Spleen (tissue), 11 donors: ENCODE measurements at regions not wholly inside any gene's neighbourhood (a gene's known extent, or its start where the extent isn't known, plus 50 kb on each side); places are given as distances from the start of the nearest gene placed in this dataset.

ENCODE experiments used
- DNase-seq: peaks from one replicate; pipeline ENCODE4 v3.0.0-alpha.2; 2020
- H3K27ac ChIP-seq, 8 donors: fragments of 200-600 bp; sonication (generic) in 7 of 8; 1 replicate in 4 of 8; 2 replicates in 4 of 8; pipeline versions ENCODE4 v1.5.0 to v1.8.0; 2016 to 2021; ENCODE audit warnings: inconsistent platforms in 4 of 8, mild to moderate bottlenecking in 4 of 8, moderate library complexity in 1 of 8
- H3K27me3 ChIP-seq, 7 donors: fragments of 200-600 bp; sonication (generic) in 6 of 7; replicated peaks in 1 of 7; 1 replicate in 4 of 7; 2 replicates in 3 of 7; pipeline versions ENCODE4 v1.5.0 to v1.8.0; 2016 to 2021; ENCODE audit warnings: inconsistent platforms in 3 of 7, mild to moderate bottlenecking in 1 of 7
- H3K36me3 ChIP-seq, 6 donors: fragments of 200-600 bp; sonication (generic) in 5 of 6; 1 replicate in 4 of 6; 2 replicates in 2 of 6; pipeline versions ENCODE4 v1.5.0 to v1.8.0; 2016 to 2021; ENCODE audit warnings: inconsistent platforms in 2 of 6
- H3K4me1 ChIP-seq, 6 donors: fragments of 200-600 bp; sonication (generic) in 5 of 6; 1 replicate in 3 of 6; 2 replicates in 3 of 6; pipeline versions ENCODE4 v1.5.0 to v1.8.0; 2016 to 2021; ENCODE audit warnings: inconsistent platforms in 3 of 6
- H3K4me3 ChIP-seq, 8 donors: fragments of 200-600 bp; sonication (generic) in 7 of 8; 1 replicate in 4 of 8; 2 replicates in 4 of 8; pipeline versions ENCODE4 v1.5.0 to v1.8.0; 2016 to 2021; ENCODE audit warnings: inconsistent platforms in 4 of 8, mild to moderate bottlenecking in 4 of 8, moderate library complexity in 2 of 8
- H3K9me3 ChIP-seq, 8 donors: fragments of 200-600 bp; sonication (generic) in 7 of 8; 1 replicate in 4 of 8; 2 replicates in 4 of 8; pipeline versions ENCODE4 v1.5.0 to v1.8.0; 2016 to 2021; ENCODE audit warnings: inconsistent platforms in 4 of 8
- CTCF ChIP-seq, 11 experiments: fragments of 200-600 bp in 7 of 11; fragments of 450-650 bp in 4 of 11; sonication (generic) in 4 of 11; IDR thresholded peaks in 8 of 11; conservative IDR thresholded peaks in 3 of 11; 1 replicate in 7 of 11; 2 replicates in 4 of 11; pipeline versions ENCODE4 v1.4.0 to v1.8.0; 2016 to 2021; ENCODE audit warnings: antibody characterized with exemption in 11 of 11, inconsistent platforms in 4 of 11, mild to moderate bottlenecking in 1 of 11
- POLR2A ChIP-seq, 3 donors: fragments of 450-650 bp; IDR thresholded peaks; one replicate each; pipeline ENCODE4 v1.5.1; 2017; ENCODE audit warnings: antibody characterized with exemption in 3 of 3, mild to moderate bottlenecking in 1 of 3
- POLR2AphosphoS5 ChIP-seq, 3 donors: sonication (generic); formaldehyde crosslinking; IDR thresholded peaks; one replicate each; pipeline ENCODE4 v1.5.1; 2017; ENCODE audit warnings: antibody characterized with exemption in 3 of 3
- WGBS, 5 donors: extraction: QIAGEN DNeasy Blood & Tissue Kit in 3 of 5; methylation state at CpG; one replicate each; pipeline versions ENCODE4 v1.1.5 to v1.1.7; 2013 to 2018; 5-methylcytosine and 5-hydroxymethylcytosine counted together
- intact Hi-C: fragments of 100-400 bp; cut with DNase I; formaldehyde crosslinking; loops from one replicate; pipeline ENCODE4 v1.15.0; 2023; ENCODE audit warnings: low total_unique reads
- donor health status: healthy with polysubstance abuse.
- donor health status: DM: no; HTN: no; CAD: no; lungs with moderate emphysema.
- donor health status: DM: no; HTN: no; CAD: no.
- donor health status: Bipolar disorder and iron deficiency.
- donor health status: healthy.
- donor health status: DM: no; HTN: no; CAD: no.
- donor health status: DM: yes; HTN: yes; CAD: no.

- Histone ChIP-seq H3K36me3 (no peaks in the 10 kb centered on the region), H3K27me3 (no peaks in the 10 kb centered on the region), H3K9me3 (no peaks in the 10 kb centered on the region), H3K4me3 (no peak overlapping the region), H3K27ac (no peak overlapping the region), H3K4me1 (no peaks in the 10 kb centered on the region)
- 34 to 66% (median 44%) methylated on average over 1 of the region's 1 CpG for WGBS, 5 donors
- intact Hi-C loops = no loop called here
- DNase-seq = no peak
- TF ChIP-seq POLR2AphosphoS5 (IDR thresholded peaks at IDR 0.05) (no peak), POLR2A (IDR thresholded peaks at IDR 0.05) (no peak), CTCF (IDR thresholded peaks at IDR 0.05 in 8 of 11, conservative IDR thresholded peaks at IDR 0.05 in 3 of 11) (no peak)
These were observed 278.6 kb upstream of the C9orf72 start for GRCh38 chr9:27851858-27852257.

GRCh38 chr9:27853529-27853928, 280.2 kb upstream of the C9orf72 start:
- Histone ChIP-seq H3K9me3 (no peaks in the 10 kb centered on the region), H3K4me1 (no peaks in the 10 kb centered on the region), H3K4me3 (no peak overlapping the region), H3K27ac (no peak overlapping the region), H3K36me3 (no peaks in the 10 kb centered on the region), H3K27me3 (no peaks in the 10 kb centered on the region)
- WGBS, 5 donors = 81 to 92% (median 82%) methylated on average over 6 of the region's 6 CpGs
- DNase-seq = no peak
- intact Hi-C loops = no loop called here
- TF ChIP-seq CTCF (IDR thresholded peaks at IDR 0.05 in 8 of 11, conservative IDR thresholded peaks at IDR 0.05 in 3 of 11) (no peak), POLR2A (IDR thresholded peaks at IDR 0.05) (no peak), POLR2AphosphoS5 (IDR thresholded peaks at IDR 0.05) (no peak)

- no peaks in the 10 kb centered on the region for H3K4me1 ChIP-seq
- intact Hi-C loops = no loop called here
- TF ChIP-seq POLR2A (IDR thresholded peaks at IDR 0.05) (no peak), POLR2AphosphoS5 (IDR thresholded peaks at IDR 0.05) (no peak), CTCF (IDR thresholded peaks at IDR 0.05 in 8 of 11, conservative IDR thresholded peaks at IDR 0.05 in 3 of 11) (no peak)
- H3K27me3 ChIP-seq = no peaks in the 10 kb centered on the region
- no peak for DNase-seq
- no peaks in the 10 kb centered on the region for H3K9me3 ChIP-seq
- no peak overlapping the region for H3K4me3 ChIP-seq
- WGBS, 5 donors = 61 to 72% (median 65%) methylated on average over 2 of the region's 2 CpGs
- no peak overlapping the region for H3K27ac ChIP-seq
- no peaks in the 10 kb centered on the region for H3K36me3 ChIP-seq
These were observed 282.8 kb upstream of the C9orf72 start for GRCh38 chr9:27856054-27856453.

GRCh38 chr9:27856748-27857147, 283.5 kb upstream of the C9orf72 start:
- no peak overlapping the region for H3K4me3 ChIP-seq
- intact Hi-C loops = no loop called here
- no peaks in the 10 kb centered on the region for H3K36me3 ChIP-seq
- H3K9me3 ChIP-seq = no peaks in the 10 kb centered on the region
- H3K27ac ChIP-seq = no peak overlapping the region
- H3K4me1 ChIP-seq = no peaks in the 10 kb centered on the region
- DNase-seq = no peak
- 85 to 92% (median 90%) methylated on average over 1 of the region's 1 CpG for WGBS, 5 donors
- TF ChIP-seq POLR2AphosphoS5 (IDR thresholded peaks at IDR 0.05) (no peak), CTCF (IDR thresholded peaks at IDR 0.05 in 8 of 11, conservative IDR thresholded peaks at IDR 0.05 in 3 of 11) (no peak), POLR2A (IDR thresholded peaks at IDR 0.05) (no peak)
- H3K27me3 ChIP-seq = no peaks in the 10 kb centered on the region
